OCI-LY3 (cell line): ENCODE measurements at regions not wholly inside any gene's neighbourhood (a gene's known extent, or its start where the extent isn't known, plus 50 kb on each side); places are given as distances from the start of the nearest gene placed in this dataset.

ENCODE experiments used
- CTCF ChIP-seq: fragments of 200-600, 300-600 bp; sonication (generic); IDR thresholded peaks from 2 replicates; pipeline ENCODE4 v1.5.1; 2014; ENCODE audit warnings: antibody characterized with exemption, low read length, low read depth
- EZH2phosphoT487 ChIP-seq: fragments of 200-600 bp; shearing (Covaris generic); IDR thresholded peaks from 2 replicates; pipeline ENCODE4 v1.6.1; 2018; ENCODE audit warnings: antibody characterized with exemption, mixed run types, low read depth

GRCh38 chr10:118193642-118194041 is 146.9 kb upstream of the RAB11FIP2 start:
- TF ChIP-seq CTCF (no peak), EZH2phosphoT487 (no peak)
